Stimulated activated CD8-positive, alpha-beta memory T cell treated with anti-CD3 and anti-CD28 coated beads, Interleukin-12 subunit alpha, Interleukin-12 subunit beta, amount 100 ng/mL, for 4 hours (primary cell): ENCODE measurements at regions not wholly inside any gene's neighbourhood (a gene's known extent, or its start where the extent isn't known, plus 50 kb on each side); places are given as distances from the start of the nearest gene placed in this dataset.

ENCODE experiments used
- DNase-seq: peaks from one replicate; pipeline ENCODE4 v3.0.0-alpha.2; 2020; ENCODE audit warnings: low read depth

DNA sequence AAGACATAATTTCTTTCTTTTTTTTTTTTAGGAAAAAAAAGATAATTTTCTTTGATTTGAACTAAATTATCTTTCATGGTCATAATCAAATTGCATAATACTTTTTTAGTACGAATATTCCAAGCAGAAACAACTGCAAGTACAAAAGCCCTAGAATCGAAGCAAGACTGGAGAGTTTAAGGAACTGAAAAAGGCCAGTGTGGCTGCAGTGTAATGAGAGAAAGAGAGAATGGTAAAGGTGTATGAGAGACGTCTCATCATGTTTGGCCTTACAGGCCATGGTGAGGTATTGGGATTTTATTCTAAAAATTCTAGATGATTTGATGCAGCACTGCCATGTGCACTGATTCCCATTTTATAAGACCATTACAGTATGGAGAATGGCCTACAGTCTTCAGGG lies 180.9 kb downstream of the SUCNR1 start:
- DNase-seq = no peak

DNA sequence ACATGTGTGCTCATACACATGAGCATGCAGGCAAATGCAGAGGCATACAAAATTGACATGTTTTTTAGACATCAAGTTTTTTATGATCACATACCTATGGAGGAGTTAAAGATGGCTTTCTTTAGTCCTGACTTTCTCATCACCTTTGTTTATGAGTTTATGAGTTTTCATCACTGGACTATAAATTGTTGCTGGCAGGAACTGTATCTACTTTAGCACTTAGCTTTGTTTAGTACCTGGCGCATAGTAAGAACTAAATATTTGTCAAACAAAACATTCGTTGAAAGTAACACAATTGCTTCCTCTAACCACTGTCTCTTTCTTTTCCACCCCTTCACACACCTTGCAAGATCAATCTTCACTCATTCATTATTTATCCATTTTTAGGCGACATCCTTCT lies 182.6 kb downstream of the SUCNR1 start:
- DNase-seq = no peak

DNA sequence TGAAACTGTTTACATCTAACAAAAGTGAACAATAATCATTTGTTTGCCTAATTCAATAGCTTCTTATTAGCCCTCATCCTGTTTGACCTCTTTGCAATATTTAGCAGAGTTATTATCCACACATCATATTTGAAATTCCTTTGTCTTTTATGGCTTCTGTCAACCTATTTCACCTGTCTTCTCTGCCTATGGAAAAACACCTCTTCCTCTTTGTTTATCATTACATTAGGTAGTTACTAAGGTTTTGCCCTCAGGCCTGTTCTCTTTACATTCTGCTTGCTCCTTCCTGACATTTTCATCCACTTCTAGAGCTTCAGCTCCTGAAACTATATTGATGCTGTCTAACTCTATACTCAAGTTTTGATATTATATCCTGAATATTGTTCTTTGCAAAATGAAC lies 183.0 kb downstream of the SUCNR1 start:
- no peak for DNase-seq

DNA sequence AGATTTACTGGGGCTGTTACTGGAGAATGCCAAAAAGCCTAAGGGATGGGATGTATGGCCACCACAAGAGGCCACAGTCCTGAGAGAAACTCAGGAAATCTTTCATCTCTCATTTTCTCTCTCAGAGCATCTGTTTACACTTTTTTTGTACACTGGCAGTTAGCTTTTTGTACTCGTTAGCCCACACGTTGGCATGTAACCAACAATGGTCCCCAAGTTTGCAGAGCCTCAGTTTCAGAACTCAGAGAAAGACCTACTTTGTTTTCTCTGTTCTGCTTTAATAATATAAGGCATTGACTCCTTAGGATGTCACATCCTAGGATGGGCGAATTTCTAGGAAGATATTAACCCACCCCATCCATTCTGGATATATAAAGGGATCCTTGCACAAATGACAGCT lies 183.5 kb downstream of the SUCNR1 start:
- DNase-seq = no peak

DNA sequence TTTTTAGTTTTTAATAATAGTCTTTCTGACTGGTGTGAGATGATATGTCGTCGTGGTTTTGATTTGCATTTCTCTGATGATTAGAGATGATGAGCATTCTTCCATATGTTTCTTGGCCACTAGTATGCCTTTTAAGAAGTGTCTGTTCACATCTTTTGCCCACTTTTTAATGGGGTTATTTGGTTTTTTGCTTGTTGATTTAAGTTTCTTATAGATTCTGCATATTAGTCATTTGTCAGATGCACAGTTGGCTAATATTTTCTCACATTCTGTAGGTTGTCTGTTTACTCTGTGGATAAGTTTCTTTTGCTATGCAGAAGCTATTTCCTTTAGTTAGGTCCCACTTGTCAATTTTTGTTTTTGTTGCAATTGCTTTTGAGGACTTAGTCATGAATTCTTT lies 185.4 kb downstream of the SUCNR1 start:
- DNase-seq = no peak

DNA sequence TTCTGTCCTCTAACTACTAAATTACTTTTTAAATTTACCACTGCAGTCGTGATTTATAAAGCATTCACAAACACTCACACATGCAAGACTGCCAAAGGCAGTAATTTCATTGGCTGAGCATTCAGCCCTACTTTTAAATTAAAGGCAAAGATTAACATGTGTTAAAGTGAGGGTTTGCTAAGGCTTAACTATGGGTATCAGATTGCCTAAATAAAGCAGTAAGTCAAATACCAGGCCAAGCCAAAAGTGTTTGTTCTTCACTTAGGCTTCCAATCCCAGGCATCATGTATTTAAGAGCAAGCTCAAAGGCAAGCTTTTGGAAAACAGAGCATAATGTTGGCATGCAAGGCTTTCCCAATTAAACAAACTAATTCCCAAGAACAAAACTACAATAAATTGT lies 187.3 kb downstream of the SUCNR1 start:
- DNase-seq = no peak

DNA sequence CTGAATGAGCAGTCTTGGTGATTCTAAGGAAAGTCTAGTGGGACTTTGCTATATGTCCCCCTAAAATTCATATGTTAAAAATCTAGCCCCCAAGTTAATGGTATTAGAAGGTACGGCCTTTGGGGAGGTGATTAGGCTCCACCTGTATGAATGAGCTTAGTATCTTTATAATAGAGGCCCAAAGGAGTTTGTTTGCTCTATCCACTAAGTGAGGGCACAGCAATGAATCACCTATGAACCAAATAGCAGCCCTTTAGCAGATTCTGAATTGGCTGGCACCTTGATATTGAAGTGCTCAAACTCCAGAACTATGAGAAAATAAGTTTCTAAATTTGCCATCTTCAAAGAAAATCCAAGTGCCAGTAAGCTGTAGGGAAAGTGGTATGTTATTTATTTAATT lies 187.9 kb downstream of the SUCNR1 start:
- no peak for DNase-seq

DNA sequence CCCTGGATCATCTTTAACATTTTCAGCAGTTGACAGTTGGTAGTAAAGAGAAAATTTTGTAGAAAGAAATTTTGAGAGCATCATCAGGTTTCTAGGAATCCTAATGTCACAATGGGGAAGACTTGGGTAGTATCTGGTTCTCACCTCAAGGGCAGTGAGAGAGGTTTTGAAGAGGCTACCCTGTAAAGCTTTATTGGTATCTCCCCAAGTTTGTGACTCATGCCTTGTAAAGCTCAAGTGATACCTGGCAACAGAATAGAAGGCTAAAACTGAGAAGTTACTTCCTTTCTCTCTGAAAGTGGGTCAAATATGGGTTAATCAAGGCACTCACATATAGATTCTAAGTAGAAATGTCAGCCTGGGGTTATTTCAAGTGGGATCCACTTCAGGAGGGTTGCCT lies 196.4 kb downstream of the SUCNR1 start:
- DNase-seq = no peak

DNA sequence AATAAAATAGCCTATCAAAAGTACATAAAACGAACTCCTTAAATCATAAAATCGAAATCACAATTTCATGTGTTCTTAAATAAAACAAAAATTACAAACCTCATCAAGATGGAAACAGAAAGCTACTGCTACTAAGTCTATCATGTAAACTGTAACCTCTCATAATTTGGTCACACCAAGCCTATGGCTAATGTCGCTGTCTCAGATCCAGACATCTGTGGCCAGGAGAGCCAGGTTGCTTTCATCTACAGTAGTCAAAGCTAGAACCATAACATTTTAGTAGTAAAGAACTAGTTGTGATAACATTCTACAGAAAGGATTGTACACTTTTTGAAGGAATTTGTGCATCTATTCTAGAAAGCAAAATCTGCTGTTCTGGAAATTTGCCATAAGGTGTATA lies 197.4 kb upstream of the MBNL1 start:
- DNase-seq = no peak

DNA sequence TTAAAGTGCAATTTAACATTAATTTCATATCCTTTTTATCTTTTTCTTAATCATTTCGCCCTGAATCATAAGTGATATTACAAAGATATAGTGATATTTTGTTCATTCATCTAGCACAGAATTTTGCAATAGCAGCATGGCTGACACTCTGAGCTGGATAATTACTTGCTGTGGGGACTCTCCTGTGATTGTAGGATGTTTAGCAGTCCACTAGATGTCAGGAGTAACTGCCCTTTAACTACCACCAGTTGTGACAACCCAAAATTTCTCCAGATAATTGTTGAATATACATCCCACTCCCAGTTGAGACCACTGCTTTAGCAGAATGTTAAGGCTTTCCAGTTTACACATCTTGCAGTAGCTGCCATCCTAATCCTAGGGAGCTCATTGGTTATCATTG lies 196.8 kb upstream of the MBNL1 start:
- DNase-seq = no peak

DNA sequence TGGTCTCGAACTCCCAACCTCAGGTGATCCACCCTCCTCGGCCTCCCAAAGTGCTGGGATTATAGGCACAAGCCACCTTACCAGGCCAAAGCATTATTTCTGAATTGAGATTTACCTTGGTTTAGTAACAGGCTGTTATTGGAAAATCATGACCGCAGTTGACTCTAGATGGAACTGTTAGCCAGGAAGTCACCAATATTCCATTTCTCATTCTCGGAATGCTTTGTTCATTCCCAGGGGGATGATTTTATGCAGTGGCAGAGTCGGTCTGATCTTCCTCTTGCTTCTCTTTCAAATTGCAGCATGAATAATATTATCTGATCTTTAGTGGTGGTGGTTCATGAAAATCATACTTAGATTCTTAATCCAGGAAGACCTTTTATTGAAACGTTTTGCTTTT lies 195.5 kb upstream of the MBNL1 start:
- DNase-seq = no peak

DNA sequence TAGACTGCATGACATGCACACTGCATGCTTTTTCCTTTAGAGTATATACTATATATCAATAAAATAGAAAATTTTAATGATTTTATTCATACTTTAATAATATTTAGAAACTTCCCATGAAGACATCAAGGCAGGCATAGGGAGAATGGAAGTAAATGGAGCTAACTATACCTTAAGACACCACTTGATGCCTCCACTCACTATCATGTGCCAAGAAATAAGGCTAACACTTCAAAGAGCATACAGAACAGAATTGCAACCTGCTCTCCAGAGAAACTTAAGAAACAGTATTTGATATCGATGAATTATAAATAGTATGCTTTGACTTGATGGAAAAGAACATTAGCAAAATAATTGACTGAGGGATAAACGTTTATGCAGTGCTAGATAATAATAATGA lies 192.6 kb upstream of the MBNL1 start:
- DNase-seq = no peak

DNA sequence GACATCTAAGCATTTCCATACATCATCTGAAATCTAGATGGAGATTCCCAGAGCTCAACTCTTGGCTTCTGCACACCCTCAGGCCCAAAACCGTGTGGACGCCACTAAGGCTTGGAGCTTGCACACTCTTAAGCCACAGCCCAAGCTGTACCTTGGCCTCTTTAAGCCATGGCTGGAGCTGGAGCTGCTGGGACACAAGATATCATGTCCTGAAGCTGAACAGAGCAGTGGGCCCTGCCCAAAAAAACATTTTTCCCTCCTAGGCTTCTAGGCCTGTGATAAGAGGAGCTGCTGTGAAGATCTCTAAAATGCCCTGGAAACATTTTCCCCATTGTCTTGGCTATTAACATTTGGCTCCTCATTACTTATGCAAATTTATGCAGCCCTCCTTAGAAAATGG lies 188.7 kb upstream of the MBNL1 start:
- DNase-seq = no peak

DNA sequence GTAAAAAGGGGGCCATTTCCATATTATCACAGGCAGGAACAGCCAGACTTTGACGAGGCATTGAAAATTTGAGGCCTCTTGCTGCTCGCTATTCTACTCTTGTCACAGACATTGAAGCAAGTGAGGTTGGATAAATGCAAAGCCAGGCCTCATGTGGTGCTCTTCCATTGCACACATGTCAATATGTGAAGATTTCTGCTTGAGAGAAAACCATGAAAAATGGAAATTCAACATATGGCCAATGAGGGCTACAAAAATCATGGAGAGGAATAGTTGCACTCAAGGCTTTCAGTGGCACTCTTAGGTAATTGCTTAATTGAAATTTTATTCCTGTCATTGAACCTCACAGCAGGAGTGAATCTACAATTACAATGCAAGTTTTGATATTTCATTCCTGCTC lies 185.6 kb upstream of the MBNL1 start:
- no peak for DNase-seq

DNA sequence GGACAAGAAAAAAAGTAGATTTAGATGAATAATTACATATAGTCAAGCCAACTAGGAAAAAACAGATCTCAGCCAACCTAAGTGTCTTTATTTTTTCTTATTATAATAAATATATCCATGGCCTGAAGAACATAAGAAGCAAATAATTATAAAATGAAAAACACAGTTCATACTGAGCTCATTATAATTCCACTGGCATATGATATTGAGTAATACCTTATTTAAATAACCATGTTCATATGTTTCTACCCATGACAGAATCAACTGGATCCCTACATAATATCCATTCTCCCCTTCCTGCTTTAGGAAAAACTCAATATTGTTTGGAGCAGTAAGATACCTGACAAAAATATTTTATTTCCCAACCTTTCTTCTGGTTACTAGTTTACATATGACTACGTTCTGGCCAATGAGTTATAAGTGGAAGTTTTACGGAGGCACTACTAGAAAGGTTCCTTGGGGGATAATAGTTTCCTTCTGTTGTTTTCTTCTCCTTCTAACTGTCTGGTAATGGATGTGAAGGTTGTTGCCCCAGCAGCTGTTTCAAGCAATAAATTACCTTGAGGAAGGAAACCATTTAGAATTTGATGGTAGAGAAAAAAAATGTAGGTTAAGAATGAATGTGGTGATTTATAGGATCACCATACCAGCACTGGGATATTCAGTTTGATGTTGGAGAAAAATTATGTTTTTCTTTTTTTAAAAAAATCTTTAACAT lies 184.1 kb upstream of the MBNL1 start:
- no peak for DNase-seq

DNA sequence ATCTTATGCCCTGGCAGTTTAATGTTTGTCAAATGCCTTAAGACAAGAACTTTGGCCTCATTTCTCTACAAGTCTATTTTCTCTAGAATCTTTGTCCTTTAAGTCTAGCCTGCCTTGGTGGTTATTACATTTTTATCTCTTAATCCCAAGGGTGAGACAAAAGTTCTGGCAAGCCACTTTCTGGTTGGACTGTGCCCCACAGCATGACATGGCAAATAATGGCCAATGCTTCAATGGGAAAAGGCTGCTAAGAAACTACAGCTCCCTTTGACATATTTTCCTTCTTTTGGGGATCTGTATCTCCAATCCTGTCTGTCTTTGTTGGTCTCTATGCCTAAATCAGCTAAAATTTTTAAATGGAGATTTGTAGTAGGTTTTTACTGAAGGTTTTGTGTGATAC lies 181.6 kb upstream of the MBNL1 start:
- DNase-seq = no peak

DNA sequence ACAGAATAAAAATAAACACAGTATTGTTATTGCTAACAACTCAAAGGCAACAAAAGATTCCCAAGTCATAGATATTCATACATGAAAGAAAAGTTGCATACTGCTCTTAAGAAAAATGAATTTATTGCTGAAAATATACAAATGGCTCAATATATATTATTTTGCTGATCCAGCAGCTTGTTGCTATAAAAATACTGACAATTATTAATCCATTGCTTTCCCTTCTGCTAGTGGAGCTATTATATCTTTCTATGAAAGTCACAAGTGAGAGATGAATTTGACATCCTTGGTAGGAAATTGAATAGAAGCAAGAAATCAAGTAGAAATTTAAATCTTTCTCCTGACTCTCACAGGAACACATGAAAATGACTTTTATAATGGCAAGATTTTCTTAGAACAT lies 179.2 kb upstream of the MBNL1 start:
- no peak for DNase-seq

DNA sequence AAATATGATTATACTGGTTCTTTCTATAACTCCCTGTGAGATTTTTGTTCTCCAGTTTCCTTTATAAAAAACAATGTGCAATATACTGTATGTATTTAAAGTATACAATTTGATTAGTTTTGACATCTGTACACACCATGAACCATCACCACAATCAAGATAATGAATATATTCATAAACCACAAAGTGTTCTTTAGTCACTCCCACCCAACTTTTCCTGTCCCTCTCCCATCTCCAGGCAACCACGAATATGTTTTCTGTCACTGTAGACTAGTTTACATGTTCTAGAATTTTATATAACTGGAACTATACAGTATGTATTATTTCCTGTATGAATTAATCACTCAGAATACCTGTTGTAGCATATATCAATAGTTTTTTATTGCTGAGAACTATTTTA lies 177.0 kb upstream of the MBNL1 start:
- DNase-seq = no peak

DNA sequence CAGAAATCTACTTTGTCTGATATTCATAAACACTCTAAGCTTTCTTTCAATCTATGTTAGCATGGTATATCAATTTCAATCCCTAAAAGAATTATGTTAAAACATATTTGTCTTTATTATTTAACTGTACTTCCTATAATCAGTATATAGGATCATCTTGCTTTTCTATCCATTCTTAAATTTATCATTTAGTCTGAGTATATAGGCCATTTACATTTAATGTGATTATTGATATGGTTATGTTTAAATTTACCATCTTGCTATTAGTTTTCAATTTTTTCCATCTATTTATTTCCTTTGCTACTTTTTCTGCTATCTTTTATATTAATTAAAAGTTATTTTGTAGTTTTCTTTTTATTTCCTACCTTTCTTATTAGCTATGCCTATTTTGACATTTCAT lies 174.8 kb upstream of the MBNL1 start:
- no peak for DNase-seq

DNA sequence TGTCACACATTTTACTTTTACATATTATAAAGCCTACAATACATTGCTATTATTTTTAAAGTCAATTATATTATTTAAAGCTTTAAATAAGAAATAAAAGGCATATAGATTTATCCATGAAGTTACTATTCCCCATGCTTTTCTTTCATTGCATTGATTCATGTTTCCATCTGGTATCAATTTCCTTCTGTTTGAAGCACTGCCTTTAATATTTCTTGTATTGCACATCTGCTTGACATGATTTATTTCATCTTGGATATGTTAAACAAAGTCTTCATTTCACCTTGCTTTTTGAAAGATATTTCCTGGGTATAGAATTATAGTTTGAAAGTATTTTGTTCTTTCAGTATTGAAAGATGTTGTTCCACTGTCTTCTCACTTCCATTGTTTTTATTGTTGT lies 174.3 kb upstream of the MBNL1 start:
- DNase-seq = no peak

DNA sequence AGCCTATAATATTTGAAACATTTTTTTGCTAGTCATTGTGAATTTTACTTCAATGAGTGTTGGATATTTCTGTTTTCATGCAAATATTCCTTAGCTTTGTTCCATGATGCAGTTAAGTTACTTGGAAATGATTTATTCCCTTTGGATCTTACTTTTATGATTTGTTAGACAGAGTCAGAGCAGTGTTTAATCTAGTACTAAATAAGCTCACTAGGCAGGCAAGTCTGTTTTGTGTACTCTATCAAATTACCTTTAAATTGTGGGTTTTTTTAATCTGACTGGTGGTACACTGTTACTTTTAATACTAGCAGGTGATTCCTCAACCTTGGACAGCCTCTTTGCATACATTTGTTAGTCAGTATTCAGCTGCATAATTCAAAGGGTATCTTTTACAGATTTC lies 173.3 kb upstream of the MBNL1 start:
- no peak for DNase-seq

DNA sequence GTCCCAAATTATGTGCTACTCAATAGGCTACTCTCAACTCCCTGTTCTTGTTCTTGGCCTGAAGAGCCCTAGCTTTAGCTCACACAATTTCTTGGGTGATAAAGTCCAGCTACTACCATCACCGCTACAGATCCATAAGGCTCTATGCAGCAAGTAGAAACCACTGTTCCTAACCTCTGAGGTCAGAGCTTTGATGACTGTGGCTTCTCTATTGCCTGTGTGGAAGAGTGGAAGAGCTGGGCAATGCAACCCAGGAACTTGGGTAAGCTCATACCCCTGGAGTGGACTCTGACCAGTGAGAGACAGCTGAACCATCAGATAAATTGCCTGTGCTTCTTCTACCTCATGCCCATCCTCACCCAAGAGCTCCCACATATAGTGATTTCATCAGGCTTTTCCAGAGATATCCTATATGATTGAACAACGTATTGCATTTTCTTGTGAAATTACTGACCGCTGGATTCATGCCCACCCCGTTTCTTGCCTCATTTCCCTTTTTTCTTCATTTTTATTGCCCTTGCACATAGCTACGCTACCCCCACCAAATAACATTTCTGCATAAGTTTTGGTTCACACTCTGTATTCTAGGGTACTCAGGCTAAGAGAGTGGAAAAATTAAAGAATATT lies 172.3 kb upstream of the MBNL1 start:
- DNase-seq = no peak

DNA sequence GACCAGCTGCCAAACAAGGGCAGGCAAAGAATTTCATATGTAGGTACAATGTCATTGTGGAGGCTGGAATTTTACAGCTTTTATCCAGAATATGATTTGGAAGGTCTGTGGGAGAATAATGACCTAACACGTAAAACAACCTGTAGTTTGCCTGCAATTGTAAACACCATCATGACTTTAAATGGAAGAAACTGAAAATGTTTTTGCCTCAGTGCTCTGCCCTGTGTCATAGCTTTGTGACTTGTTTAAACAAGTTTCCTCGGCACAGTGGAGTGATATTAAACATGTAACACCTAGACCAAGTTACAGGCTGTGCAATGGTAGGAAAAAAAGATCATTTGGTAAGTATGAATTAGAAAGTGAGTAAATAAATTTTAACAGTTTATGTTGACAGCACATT lies 171.6 kb upstream of the MBNL1 start:
- DNase-seq = no peak

DNA sequence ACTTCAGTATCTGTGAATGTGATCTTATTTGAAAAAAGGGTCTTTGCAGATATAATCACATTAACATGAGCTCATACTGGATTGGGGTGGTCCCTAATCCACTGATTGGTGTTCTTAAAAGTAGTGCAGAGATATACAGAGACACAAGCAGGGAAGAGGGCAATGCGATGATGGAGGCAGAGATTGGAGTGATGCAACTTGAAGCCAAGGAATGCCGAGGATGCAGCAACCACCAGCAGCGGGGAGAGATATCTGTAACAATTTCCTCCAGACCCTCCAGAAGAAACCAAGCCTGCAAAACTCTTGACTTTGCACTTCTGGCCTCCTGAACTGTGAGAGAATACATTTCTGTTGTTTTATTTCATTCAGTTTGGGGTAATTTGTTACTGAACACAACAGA lies 171.0 kb upstream of the MBNL1 start:
- no peak for DNase-seq
